ENCODE measurements at regions not wholly inside any gene's neighbourhood (a gene's known extent, or its start where the extent isn't known, plus 50 kb on each side); places are given as distances from the start of the nearest gene placed in this dataset.

DNA sequence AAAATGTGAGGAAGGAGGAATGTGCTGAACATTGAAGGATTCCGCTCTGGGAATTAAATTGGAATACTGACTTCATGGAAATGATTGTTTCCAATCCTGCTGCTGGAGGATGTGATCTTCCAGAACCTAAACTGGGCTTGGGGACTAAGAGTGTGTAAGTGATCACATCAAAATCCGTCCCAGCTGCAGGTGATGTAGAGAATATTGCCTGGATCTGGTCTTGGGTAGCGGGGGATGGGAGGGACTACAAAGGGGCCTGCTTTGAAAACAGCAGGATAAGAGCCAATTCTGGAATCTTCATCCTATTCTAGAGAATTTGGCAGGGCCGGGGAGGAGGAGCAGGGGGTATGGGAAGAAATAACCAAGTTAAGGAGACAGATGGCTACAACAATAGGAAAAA is 552.2 kb upstream of the FZD8 start:
- TF ChIP-seq YY1 (IDR thresholded peaks at IDR 0.05; ENCODE audit: insufficient read depth, insufficient read length) (no peak), ZNF274 (IDR thresholded peaks at IDR 0.05; ENCODE audit: low read depth, low read length) (no peak), SUZ12 (IDR thresholded peaks at IDR 0.05; ENCODE audit: extremely low read depth, insufficient read depth, insufficient read length) (no peak)

Measured in NT2/D1 (cell line).